ENCODE measurements at regions not wholly inside any gene's neighbourhood (a gene's known extent, or its start where the extent isn't known, plus 50 kb on each side); places are given as distances from the start of the nearest gene placed in this dataset.
"Not testable (repeated sequence)": the region's sequence is repeated elsewhere in the genome, so short reads cannot be mapped to it uniquely, and the experiment has no call there.

GRCh38 chr7:29747645-29748245, 58.6 kb upstream of the WIPF3 start:
- TF ChIP-seq, protein P1, sequence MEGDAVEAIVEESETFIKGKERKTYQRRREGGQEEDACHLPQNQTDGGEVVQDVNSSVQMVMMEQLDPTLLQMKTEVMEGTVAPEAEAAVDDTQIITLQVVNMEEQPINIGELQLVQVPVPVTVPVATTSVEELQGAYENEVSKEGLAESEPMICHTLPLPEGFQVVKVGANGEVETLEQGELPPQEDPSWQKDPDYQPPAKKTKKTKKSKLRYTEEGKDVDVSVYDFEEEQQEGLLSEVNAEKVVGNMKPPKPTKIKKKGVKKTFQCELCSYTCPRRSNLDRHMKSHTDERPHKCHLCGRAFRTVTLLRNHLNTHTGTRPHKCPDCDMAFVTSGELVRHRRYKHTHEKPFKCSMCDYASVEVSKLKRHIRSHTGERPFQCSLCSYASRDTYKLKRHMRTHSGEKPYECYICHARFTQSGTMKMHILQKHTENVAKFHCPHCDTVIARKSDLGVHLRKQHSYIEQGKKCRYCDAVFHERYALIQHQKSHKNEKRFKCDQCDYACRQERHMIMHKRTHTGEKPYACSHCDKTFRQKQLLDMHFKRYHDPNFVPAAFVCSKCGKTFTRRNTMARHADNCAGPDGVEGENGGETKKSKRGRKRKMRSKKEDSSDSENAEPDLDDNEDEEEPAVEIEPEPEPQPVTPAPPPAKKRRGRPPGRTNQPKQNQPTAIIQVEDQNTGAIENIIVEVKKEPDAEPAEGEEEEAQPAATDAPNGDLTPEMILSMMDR (IDR thresholded peaks at IDR 0.05): not testable (repeated sequence)
- TF ChIP-seq POLR2AphosphoS5, EP300 (IDR thresholded peaks at IDR 0.05): not testable (repeated sequence)

Measured in stomach (tissue), 4 donors.